NCI-H1436 (cell line): ENCODE measurements at regions not wholly inside any gene's neighbourhood (a gene's known extent, or its start where the extent isn't known, plus 50 kb on each side); places are given as distances from the start of the nearest gene placed in this dataset.

Experiments used
- DNase-seq: peaks from one replicate; lab custom pipeline; 2025; lab: John Stamatoyannopoulos, UW

- DNase-seq = no peak
These were observed 659.2 kb downstream of the HDGFL1 start for GRCh38 chr6:23228439-23229024.

- no peak for DNase-seq
These were observed 674.5 kb downstream of the HDGFL1 start for GRCh38 chr6:23243854-23244253.

- no peak for DNase-seq
These were observed 674.9 kb downstream of the HDGFL1 start for GRCh38 chr6:23244300-23244699.

- no peak for DNase-seq
These were observed 676.2 kb downstream of the HDGFL1 start for GRCh38 chr6:23245572-23245971.

GRCh38 chr6:23246896-23247295 is 677.5 kb downstream of the HDGFL1 start:
- DNase-seq = no peak

GRCh38 chr6:23250556-23250955 is 681.2 kb downstream of the HDGFL1 start:
- no peak for DNase-seq

- no peak for DNase-seq
These were observed 693.5 kb downstream of the HDGFL1 start for GRCh38 chr6:23262864-23263263.

- DNase-seq = no peak
These were observed 695.9 kb downstream of the HDGFL1 start for GRCh38 chr6:23265270-23265669.

GRCh38 chr6:23266536-23266935 is 697.2 kb downstream of the HDGFL1 start:
- no peak for DNase-seq

GRCh38 chr6:23267651-23268050 is 698.3 kb downstream of the HDGFL1 start:
- DNase-seq = no peak

GRCh38 chr6:23268348-23268747 is 699.0 kb downstream of the HDGFL1 start:
- no peak for DNase-seq

GRCh38 chr6:23269436-23269835 is 700.1 kb downstream of the HDGFL1 start:
- no peak for DNase-seq

GRCh38 chr6:23272536-23272935 is 703.2 kb downstream of the HDGFL1 start:
- no peak for DNase-seq

GRCh38 chr6:23277521-23278179 is 708.3 kb downstream of the HDGFL1 start:
- DNase-seq = no peak

- DNase-seq = no peak
These were observed 708.8 kb downstream of the HDGFL1 start for GRCh38 chr6:23278180-23278532.

- DNase-seq = no peak
These were observed 711.1 kb downstream of the HDGFL1 start for GRCh38 chr6:23280437-23280836.

- no peak for DNase-seq
These were observed 713.1 kb downstream of the HDGFL1 start for GRCh38 chr6:23282252-23283021.

GRCh38 chr6:23293653-23294052 is 724.3 kb downstream of the HDGFL1 start:
- DNase-seq = no peak

- DNase-seq = no peak
These were observed 732.2 kb downstream of the HDGFL1 start for GRCh38 chr6:23301556-23301955.

- DNase-seq = no peak
These were observed 733.1 kb downstream of the HDGFL1 start for GRCh38 chr6:23302514-23302913.

- no peak for DNase-seq
These were observed 736.1 kb downstream of the HDGFL1 start for GRCh38 chr6:23305325-23305943.

- no peak for DNase-seq
These were observed 737.0 kb downstream of the HDGFL1 start for GRCh38 chr6:23306251-23306950.
